Skeletal muscle satellite cell (primary cell): ENCODE measurements at regions not wholly inside any gene's neighbourhood (a gene's known extent, or its start where the extent isn't known, plus 50 kb on each side); places are given as distances from the start of the nearest gene placed in this dataset.
"Not testable (repeated sequence)": the region's sequence is repeated elsewhere in the genome, so short reads cannot be mapped to it uniquely, and the experiment has no call there.

Experiments
- H3K27me3 ChIP-seq: 2 replicates; pipeline ENCODE4 v1.7.0; 2013; ENCODE audit warnings: low read length; ENCODE audit not compliant: control insufficient read depth, insufficient read depth
- H3K36me3 ChIP-seq: 2 replicates; pipeline ENCODE4 v1.7.0; 2013; ENCODE audit warnings: mild to moderate bottlenecking, control low read depth, low read length; ENCODE audit not compliant: insufficient read depth
- H3K4me1 ChIP-seq: 2 replicates; pipeline ENCODE4 v1.7.0; 2013; ENCODE audit warnings: low read length; ENCODE audit not compliant: control insufficient read depth, insufficient read depth
- H3K4me2 ChIP-seq: 2 replicates; pipeline ENCODE4 v1.7.0; 2013; ENCODE audit warnings: mild to moderate bottlenecking, low read length
- H3K4me3 ChIP-seq: 2 replicates; pipeline ENCODE4 v1.7.0; 2013; ENCODE audit warnings: low read length
- H3K9ac ChIP-seq: 2 replicates; pipeline ENCODE4 v1.7.0; 2013; ENCODE audit warnings: mild to moderate bottlenecking, low read depth, low read length, moderate library complexity
- H3K9me3 ChIP-seq: replicated peaks from 2 replicates; pipeline ENCODE4 v1.7.0; 2013; ENCODE audit warnings: mild to moderate bottlenecking, control low read depth, low read length

DNA sequence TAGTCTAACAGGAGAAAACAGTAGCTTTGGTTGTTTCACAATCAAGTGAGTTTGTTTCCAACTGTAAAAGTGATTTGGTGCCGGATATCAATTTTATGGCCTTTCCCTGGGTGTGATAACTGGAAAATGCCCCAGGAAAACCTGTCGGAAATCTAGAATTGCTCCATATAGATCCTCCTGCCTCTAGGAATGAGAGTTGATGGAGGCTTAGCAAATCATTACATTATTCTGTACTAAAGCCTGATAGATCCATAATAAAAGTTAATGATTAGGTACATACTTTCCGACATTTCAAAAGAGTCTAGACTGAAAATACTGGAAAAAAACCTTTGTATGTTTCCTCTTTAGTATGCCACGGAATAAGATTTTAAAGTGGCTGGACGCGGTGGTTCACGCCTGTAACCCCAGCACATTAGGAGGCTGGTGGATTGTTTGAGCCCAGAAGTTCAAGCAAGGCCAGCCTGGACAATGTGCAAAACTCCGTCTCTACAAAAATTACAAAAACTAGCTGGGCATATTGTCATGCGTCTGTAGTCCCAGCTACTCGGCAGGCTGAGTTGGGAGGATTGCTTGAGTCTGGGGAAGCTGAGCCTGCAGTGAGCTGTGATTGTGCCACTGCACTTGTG lies 70.0 kb upstream of the SLC45A1 start:
- Histone ChIP-seq H3K4me1 (no peaks in the 10 kb centered on the region), H3K4me2 (no peak overlapping the region), H3K9me3 (no peaks in the 10 kb centered on the region), H3K4me3 (no peak overlapping the region), H3K36me3 (no peaks in the 10 kb centered on the region), H3K27me3 (no peaks in the 10 kb centered on the region), H3K9ac (no peak overlapping the region)

DNA sequence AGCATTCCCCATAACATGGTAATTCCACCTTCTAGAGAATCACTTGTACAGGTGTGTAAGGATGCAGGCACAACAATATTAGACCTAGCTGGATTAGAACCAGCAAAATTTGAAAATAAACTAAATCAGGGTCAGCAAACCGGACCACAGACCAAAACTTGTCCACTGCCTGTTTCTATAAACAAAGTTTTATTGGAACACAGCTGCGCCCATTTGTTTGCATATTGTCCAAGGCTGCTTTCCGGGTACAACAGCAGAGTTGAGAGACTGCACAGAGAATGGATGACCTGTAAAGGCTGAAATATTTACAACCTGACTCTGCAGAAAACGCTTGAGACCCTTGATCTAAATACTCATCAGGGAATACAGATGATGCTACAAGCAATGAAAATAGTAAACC lies 73.6 kb upstream of the SLC45A1 start:
- Histone ChIP-seq H3K4me2 (no peak overlapping the region), H3K36me3 (no peaks in the 10 kb centered on the region), H3K9ac (no peak overlapping the region), H3K4me1 (no peaks in the 10 kb centered on the region), H3K9me3 (no peaks in the 10 kb centered on the region), H3K4me3 (no peak overlapping the region), H3K27me3 (no peaks in the 10 kb centered on the region)

DNA sequence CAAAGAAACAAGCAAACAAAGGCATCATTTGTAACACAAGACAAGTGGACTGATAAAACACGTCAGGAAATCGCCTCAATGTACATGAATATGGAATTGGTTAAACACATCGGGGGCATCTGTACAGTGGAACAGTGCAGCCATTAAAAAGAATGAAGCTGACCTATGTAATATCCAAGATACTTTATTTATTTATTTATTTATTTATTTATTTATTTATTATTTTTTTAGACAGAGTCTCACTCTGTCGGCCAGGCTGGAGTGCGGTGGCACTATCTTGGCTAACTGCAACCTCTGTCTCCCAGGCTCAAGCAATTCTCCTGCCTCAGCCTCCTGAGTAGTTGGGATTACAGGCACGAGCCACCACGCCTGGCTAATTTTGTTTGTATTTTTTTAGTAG lies 75.4 kb upstream of the SLC45A1 start:
- Histone ChIP-seq H3K27me3 (no peaks in the 10 kb centered on the region), H3K9me3 (no peaks in the 10 kb centered on the region), H3K9ac (no peak overlapping the region), H3K4me1 (peaks cover 12% of the 10 kb centered on the region), H3K36me3 (no peaks in the 10 kb centered on the region), H3K4me2 (no peak overlapping the region), H3K4me3 (no peak overlapping the region)

DNA sequence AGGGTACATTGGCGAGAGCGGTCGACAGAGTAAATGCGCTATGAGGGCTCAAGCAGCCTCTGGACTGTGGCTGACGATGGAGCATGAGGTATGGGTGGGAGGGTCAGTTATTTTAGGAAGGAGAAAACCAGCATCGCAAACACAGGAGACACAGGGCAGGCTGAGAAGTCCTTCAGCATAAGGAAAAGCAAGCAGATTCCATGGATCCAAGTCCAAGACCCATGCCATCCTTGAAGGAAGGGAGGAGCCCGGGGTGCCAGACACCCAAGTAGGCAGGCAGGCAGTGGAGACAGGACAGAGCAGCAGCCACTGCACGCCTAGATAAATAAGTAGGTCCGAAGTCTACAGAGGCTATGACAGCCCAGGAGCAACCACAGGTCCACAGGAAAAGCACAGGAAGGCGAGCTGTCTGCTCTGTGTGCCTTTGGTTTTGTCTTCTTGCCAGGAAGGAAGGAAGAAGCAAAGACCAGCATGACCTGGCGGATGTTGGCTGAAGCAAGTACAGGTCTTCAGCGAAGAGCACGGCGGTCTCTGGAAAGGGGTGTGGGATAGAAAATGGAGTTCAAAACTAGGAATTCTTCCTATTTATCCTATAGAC lies 76.4 kb upstream of the SLC45A1 start:
- peaks cover 12% of the 10 kb centered on the region for H3K4me1 ChIP-seq
- H3K4me3 ChIP-seq = no peak overlapping the region
- no peak overlapping the region for H3K4me2 ChIP-seq
- no peaks in the 10 kb centered on the region for H3K27me3 ChIP-seq
- no peaks in the 10 kb centered on the region for H3K36me3 ChIP-seq
- H3K9ac ChIP-seq = no peak overlapping the region
- H3K9me3 ChIP-seq = no peaks in the 10 kb centered on the region

DNA sequence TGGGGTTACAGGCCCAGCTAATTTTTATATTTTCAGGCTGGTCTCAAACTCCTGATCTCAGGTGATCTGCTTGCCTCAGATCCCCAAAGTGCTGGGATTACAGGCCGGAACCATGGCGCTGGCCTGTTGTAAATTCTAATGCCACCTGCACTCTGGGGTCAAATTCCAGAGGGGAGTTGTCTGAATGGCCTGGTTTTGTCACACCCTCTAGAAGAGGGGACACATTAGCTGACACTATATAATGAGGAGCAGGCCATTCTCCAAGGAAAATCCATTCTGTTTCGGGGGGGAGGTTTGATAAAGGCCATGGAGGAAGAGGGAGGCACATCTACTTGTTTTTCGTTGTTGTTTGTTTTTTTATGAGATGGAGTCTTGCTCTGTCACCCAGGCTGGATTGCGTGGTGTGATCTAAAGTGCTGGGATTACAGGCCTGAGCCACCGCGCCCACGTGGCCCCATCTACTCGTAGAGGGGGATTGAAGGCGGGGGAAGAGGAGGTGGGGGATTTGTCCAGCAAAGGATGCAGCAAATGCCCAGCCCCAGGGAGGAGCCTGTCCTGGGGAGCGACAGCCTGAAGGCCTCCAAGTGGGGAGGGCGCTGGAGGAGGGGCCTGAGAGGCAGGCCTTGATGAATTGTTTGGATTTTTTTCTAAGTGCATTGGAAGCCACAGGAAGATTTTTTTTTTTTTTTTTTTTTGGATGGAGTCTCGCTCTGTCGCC lies 78.4 kb upstream of the SLC45A1 start:
- Histone ChIP-seq H3K4me3 (no peak overlapping the region), H3K36me3 (no peaks in the 10 kb centered on the region), H3K27me3 (no peaks in the 10 kb centered on the region), H3K9ac (peak overlapping the region; percentile 38), H3K9me3 (no peaks in the 10 kb centered on the region), H3K4me2 (no peak overlapping the region), H3K4me1 (peaks cover 12% of the 10 kb centered on the region)

DNA sequence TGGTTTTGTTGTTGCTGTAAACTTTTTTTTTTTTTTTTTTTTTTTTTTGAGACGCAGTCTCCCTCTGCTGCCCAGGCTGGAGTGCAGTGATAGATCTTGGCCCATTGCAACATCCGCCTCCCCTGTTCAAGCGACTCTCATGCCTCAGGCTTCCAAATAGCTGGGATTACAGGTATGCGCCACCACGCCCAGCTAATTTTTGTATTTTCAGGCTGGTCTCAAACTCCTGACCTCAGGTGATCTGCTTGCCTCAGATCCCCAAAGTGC lies 78.9 kb upstream of the SLC45A1 start:
- Histone ChIP-seq H3K4me3 (no peak overlapping the region), H3K4me2 (no peak overlapping the region), H3K9ac (peak overlapping the region; percentile 38), H3K36me3 (no peaks in the 10 kb centered on the region), H3K27me3 (no peaks in the 10 kb centered on the region), H3K9me3 (no peaks in the 10 kb centered on the region), H3K4me1 (peaks cover 12% of the 10 kb centered on the region)

DNA sequence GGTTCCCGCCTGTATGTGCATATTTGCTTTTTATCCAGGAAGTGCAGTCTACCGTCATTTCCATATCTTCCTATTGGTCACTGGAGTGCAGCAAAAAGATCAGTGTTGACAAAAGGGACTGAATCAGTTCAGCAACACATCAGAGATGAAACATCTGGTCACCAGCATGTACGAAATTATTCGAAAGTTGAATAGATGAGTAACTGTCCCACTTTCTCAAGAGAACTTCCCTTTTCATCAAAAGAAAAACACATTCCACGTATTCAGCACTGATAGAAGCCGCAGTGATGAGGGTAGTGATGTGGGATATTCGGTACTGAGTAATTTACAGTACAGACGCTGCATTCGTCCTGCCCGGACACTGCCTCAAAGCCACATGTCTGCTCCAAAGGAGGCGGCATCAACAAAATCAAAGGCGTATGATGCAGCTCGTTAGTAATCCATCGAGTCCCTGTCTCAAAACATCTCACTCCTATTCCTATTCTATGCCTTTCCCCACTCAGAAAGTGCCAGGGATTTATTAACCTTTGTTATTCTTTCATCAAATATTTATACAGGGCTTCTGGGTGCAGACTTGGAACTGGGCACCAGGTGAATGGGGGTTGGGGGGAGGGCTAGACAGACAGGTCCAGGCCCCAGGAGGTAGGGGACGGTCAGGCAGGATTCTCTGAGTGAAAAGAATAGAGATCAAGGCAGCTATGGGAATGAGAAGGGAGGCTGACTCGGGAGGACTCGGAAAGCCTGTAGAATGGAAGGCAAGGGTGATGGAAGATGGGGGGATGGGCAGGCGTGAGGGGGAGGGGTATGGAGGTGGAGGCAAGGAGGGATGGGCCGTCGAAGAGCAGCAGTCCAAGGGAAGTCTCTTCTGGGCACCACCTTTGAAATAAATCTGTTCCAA lies 79.5 kb upstream of the SLC45A1 start:
- no peaks in the 10 kb centered on the region for H3K27me3 ChIP-seq
- H3K9me3 ChIP-seq = no peaks in the 10 kb centered on the region
- H3K36me3 ChIP-seq = no peaks in the 10 kb centered on the region
- H3K4me2 ChIP-seq = peak overlapping the region; percentile 6
- H3K9ac ChIP-seq = peak overlapping the region; percentile 53
- H3K4me3 ChIP-seq = no peak overlapping the region
- peaks cover 12% of the 10 kb centered on the region for H3K4me1 ChIP-seq

DNA sequence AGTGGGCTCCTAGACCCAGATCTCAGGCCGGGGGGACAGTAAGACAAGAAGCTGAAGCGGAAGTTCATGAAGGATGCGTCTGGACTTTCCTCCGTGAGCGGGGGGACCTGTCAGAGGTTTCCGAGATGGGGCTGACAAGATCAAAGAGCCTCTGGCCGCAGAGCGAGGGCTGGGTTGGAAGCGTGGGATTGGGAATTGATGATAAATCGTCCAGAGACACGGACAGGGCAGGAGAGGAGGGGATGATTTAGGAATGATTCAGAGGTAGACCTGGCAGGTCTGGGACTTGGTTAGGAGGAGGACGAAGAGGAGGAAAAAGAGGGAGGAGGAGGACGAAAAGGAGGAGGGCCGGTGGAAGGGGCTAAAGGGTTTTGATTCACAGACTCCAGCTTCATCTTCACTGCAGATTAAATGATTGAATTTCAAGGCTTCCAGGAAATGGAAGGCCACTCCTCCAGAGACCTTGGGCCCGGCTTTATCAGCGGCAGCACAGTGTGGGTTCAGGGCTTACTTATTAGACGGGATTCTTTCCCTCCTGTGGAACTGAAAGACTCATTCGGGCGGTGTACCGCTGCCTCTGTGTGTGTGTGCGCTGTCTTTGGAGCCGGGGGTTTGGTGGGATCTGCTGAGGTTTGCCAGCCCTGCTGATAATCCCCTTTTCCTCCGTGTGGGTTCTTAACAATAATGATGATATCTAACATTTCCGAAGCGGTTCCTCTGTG lies 85.7 kb upstream of the SLC45A1 start:
- Histone ChIP-seq H3K4me2 (no peak overlapping the region), H3K27me3 (no peaks in the 10 kb centered on the region), H3K9me3 (no peaks in the 10 kb centered on the region), H3K9ac (no peak overlapping the region), H3K4me1 (no peaks in the 10 kb centered on the region), H3K36me3 (no peaks in the 10 kb centered on the region), H3K4me3 (no peak overlapping the region)

DNA sequence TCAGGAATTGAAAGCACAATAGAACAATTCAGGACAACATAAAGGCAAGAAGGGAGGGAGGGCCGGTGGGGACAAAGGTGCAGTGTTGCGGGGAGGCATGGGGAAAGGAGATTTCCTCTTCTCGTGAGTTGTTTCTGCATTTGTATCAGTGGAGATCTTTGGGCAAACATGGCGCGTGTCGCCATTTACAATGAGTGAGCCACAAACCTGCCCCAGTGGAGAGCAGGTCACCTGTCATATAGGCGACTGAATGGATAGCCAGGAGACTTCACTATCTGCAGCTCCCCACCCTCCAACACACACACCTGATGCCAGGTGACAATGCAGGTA lies 87.7 kb upstream of the SLC45A1 start:
- no peaks in the 10 kb centered on the region for H3K36me3 ChIP-seq
- H3K9ac ChIP-seq = no peak overlapping the region
- H3K4me2 ChIP-seq = no peak overlapping the region

DNA sequence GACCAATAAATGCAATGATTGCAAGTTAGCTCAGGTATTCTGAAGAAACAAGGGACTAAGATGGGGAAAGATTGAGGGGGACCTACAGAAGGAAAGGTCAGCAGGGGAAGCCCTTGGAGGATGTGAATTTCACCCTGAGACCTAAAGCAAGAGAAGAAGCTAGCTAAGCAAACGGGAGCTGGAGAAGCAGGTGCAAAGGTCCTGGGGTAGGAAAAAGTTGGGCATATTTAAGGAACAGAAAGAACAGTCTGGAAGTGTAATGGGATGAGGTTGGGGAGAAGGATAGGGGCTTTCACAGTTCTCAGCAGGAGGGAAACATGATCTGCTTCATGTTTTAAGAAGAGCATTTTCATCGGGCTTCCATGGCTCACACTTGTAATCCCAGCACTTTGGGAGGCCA lies 89.7 kb upstream of the SLC45A1 start:
- H3K4me2 ChIP-seq = no peak overlapping the region
- no peak overlapping the region for H3K4me3 ChIP-seq
- H3K36me3 ChIP-seq = no peaks in the 10 kb centered on the region
- peaks cover 5% of the 10 kb centered on the region for H3K4me1 ChIP-seq
- no peaks in the 10 kb centered on the region for H3K9me3 ChIP-seq
- no peak overlapping the region for H3K9ac ChIP-seq
- no peaks in the 10 kb centered on the region for H3K27me3 ChIP-seq

More for the DNA sequence above, 87.7 kb upstream of the SLC45A1 start:
- no peak overlapping the region for H3K4me3 ChIP-seq
- no peaks in the 10 kb centered on the region for H3K27me3 ChIP-seq
- H3K9me3 ChIP-seq = no peaks in the 10 kb centered on the region
- H3K4me1 ChIP-seq = peaks cover under 1% of the 10 kb centered on the region

DNA sequence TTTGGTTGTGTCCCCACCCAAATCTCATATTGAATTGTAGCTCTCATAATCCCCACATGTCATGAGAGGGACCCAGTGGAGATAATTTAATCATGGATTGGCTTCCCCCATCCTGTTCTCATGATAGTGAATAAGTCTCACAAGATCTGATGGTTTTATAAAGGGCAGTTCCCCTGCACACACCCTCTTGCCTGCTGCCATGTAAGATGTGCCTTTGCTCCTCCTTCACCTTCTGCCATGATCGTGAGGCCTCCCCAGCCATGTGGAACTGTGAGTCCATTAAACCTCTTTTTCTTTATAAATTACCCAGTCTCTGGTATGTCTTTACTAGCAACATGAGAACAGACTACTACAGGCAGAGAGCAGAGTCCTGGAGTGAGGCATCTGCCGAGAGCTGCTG lies 90.2 kb upstream of the SLC45A1 start:
- not testable (repeated sequence) for H3K4me1 ChIP-seq, H3K9ac ChIP-seq, H3K9me3 ChIP-seq, H3K4me2 ChIP-seq, H3K4me3 ChIP-seq, H3K36me3 ChIP-seq, H3K27me3 ChIP-seq
